HG02840 (cell line): ENCODE measurements at regions not wholly inside any gene's neighbourhood (a gene's known extent, or its start where the extent isn't known, plus 50 kb on each side); places are given as distances from the start of the nearest gene placed in this dataset.

Experiments
- ATAC-seq: cut with Tn5 transposase; IDR thresholded peaks from one replicate; pipeline ENCODE4 v1.9.1; 2021; ENCODE audit warnings: mild to moderate bottlenecking, moderate library complexity, moderate number of reproducible peaks; ENCODE audit not compliant: unreplicated experiment, low FRiP score

DNA sequence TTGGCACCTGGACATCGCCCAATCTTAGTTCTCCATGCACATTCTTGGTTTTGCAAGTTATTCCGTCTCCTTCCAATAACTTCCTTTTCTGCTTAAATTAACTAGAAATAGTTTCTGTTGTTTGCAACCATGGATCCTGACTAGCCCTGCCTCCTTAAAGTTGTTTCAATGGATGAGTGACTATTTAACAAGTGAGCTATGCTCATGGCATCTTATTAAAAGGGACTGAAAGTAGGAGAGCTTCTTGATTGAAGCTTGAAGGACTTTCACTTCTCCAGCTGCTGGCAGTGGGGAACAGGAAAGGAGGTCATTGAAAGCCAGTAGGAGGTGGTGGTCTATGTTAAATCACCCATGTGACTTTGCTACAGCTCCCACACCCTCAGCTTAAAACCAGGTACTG, 466.8 kb downstream of the ARHGEF28 start:
- no peak for ATAC-seq

DNA sequence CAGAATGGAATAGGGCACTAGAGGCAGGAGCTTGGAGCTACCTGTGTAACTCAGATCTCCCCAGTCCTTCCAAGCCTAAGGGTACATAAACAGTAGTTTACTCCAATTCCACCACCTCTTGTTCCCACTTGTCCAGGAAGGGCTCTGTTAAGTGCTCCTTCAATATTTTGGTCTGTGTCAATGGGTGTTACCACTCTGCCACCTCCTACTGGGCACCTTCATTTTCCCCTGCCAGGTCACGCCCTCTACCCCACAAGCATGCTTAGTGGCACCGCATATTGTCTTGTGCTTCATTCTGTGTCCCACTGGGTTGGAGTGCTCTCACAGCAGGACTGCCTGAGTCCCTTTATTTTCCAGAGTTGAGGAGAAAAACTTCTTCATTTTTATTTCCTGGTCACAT, 459.8 kb downstream of the ARHGEF28 start:
- no peak for ATAC-seq

DNA sequence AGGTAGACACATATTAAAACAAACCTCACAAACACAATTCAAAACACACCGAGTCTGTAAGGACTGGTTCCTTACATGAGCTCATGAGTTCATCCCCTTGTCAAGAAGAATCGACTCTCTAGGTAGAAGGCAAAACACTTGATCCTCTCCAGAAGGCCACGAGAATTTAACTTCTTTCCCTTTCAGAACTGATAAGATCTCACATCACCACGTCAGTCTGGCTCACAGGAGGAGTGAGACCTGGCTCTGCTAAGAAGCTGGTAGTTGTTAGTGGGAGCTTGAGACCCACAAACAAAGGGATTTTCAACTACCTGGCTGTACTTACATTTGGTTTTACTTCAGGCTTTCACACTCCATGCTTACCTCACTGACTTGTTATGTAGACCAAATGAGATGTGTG, 459.2 kb downstream of the ARHGEF28 start:
- no peak for ATAC-seq

GRCh38 chr5:74083096-74083791, 457.2 kb downstream of the ARHGEF28 start:
- ATAC-seq: no peak

GRCh38 chr5:74082512-74083055, 456.6 kb downstream of the ARHGEF28 start:
- no peak for ATAC-seq

DNA sequence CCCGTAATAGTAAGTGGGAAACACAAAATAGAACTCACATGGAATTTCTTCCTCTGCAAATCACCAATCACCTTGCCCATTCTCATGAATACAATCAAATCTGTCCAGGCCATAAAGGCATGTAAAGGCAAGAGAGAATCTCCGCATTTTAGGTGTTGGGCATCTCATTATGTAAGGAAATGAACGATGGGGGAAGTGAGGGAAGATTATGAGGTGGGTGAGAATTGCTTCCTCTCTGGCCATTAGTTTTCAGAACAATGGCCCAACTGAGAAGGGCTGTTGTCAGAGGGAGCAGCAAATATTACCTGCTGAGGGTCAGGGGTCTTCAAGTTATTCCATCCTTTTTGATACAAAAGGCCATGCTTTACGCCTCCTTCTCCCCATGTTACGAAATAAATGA, 455.1 kb downstream of the ARHGEF28 start:
- no peak for ATAC-seq

- no peak for ATAC-seq
Observed at GRCh38 chr5:74079971-74080556, 454.1 kb downstream of the ARHGEF28 start.

DNA sequence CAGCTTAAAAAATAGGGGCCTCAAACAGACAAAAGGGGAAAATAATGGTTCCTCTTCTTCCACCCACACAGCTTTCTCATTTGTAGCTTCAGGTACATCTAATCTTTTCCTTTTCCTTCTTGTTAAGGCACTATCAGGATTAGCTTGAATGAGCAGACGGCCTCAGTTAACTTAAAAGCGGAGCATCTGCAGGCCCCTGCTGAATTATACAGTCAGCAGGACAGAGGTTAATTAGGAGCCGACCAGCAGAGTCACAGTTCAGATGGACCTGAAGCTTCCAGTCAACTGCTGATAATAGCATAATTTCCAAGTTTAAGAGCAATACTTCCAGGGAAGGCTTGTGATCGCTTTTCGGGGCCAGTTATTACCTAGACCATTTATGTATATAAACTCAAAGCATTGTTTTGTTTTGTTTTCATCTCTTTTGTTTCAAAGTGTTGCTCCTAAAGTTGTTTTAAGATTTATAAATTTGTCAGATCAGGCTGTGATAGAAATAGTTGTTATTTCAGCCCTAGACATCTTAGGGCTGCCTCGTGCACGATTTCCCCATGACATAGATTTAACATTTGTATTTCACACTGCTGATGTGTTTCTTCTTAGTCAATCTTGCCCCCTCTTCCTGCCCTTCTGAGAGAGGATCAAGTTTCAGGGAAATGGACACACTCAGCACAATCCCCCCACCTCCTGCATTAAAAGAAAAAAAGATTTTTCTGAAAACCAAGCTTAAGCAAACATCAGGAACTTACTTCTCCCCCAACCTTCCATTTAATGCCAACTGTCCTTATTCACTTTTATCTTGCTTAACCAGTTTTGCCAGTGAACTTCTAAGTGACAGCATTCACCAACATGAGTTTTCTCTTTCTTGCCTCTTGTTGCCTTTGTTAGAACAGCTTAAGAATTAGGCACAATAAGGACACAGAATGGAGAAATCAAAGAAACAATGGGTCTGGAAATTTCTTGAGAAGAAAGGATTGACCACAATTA, 449.8 kb downstream of the ARHGEF28 start:
- ATAC-seq: no peak

DNA sequence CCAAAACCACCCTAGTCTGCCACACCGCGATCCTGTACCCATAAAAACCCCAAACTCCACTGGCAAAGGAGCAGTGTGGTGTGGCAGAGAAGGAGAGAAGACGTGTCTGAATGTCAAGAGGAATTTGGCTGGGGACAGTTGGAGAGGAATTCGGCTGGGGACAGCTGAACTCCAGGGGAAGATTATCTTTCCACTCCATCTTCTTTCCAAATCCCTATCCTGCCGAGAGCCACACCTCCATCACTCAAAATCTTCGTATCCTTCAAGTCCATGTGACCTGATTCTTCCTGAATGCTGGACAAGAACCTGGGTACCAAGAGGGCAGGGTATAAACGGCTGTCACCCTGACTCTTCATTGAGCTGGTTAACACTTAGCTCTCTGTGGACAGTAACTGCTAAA, 448.1 kb downstream of the ARHGEF28 start:
- no peak for ATAC-seq

DNA sequence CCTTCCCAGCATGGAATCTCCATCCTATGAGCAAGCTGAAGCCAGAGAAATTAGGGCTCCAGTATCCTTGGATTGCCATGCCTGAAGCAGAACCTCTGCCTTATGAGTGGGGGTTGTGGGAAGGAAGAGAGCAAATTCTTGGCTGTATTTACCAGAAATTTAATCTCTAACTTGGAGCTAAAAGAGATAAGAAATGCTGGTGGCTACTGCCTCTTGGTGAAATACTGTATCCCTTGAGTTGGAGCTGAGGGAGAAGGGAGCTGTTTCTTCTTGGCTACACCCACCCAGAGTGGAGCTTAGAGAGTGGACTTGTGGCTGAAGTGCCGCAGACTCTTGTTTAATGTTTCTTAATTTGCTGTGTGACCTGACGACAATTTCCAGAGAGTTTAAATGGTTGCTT, 447.3 kb downstream of the ARHGEF28 start:
- ATAC-seq: no peak

DNA sequence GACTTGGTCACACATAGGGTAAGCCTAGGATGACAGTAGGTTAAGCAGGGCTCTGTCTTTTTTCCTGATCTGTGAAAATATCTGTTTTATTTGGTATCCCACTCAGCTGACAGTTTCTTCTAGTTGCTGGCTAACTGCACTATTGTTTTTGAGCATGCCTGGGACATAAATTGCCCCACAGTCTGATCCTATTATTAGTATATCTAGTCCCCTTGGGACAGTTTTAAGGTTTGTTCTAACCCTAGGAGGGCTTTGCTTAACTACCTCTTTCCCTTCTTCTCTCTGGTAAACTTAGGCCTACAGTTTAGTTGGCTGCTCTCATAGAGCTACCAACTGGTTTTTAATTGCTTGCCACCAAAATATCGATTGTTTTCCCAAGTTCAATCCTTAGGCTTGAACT, 446.6 kb downstream of the ARHGEF28 start:
- no peak for ATAC-seq

GRCh38 chr5:74070766-74071165, 444.8 kb downstream of the ARHGEF28 start:
- no peak for ATAC-seq

- ATAC-seq: no peak
Observed at GRCh38 chr5:74069741-74070140, 443.7 kb downstream of the ARHGEF28 start.

DNA sequence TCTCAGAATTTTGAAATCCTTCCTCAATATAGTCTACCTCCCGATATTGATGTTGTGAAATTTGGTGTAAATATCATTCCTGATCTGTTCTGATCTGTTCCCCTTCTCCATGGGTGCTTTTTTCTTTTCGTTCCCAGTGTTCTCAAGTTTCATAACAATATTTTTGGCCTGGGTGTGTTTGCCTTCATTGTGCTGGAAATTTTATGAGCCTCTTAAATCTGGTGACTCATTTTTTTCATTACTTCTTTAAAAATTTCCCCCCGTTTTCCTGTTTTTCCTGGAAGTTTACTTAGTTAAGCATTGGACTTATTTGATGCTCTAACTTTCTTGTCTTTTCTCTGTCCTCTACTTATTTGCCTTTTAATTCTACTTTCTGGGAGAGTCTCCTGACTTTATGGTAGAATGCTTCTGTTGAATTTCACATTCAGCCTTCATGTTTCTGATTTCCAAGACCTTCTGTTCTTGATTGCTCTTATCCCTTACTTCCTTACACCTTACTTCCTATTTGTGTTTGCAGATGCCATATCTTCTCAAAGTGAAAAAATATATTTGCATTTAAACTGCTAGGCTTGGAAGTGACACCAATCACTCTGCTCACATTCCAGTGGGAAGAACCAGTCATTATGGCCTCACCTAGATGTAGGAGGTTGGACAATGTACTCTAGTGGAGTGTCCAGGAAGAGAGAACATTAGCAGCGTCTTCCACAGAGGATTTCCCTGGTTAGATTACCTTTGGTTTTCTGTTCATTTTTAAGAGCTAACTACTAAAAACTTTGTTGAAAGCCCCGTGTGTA, 441.9 kb downstream of the ARHGEF28 start:
- no peak for ATAC-seq

- ATAC-seq: no peak
Observed at GRCh38 chr5:74064911-74065310, 438.9 kb downstream of the ARHGEF28 start.

DNA sequence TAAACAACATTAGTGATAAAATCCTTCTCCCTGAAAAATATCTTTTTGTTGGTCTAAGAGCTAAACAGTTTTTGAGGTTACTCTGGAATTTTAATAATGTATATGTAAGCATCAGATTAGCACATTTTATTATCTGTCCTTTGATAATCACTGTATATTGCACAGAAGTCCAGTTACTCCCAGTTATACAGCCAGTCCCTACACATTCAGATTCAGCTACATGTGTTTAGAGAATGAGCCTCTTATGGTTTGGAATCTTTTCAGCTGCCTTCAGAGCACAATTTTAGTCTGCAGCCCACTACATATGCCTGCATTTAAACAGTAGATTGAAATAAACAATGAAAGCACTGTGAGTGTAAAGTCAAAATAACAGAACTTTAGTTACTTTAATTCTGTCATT, 438.2 kb downstream of the ARHGEF28 start:
- ATAC-seq: no peak

- no peak for ATAC-seq
Observed at GRCh38 chr5:74063821-74064220, 437.8 kb downstream of the ARHGEF28 start.

DNA sequence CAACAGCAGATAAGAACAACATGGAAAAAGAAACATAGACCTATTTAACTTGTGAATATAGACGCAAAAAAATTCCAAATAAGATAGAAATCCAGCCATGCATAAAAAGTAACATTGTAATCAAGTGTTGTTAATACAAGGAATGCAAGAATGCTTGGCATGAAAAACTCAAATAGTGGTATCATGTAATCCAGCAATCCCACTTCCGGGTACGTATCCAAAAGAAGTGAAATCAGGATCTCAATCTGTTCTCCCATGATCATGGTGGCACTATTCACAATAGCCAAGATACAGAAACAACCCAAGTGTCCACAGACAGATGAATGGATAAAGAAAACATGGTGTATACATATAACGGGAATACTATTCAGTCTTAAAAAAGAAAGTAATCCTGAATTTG, 437.4 kb downstream of the ARHGEF28 start:
- ATAC-seq: no peak

DNA sequence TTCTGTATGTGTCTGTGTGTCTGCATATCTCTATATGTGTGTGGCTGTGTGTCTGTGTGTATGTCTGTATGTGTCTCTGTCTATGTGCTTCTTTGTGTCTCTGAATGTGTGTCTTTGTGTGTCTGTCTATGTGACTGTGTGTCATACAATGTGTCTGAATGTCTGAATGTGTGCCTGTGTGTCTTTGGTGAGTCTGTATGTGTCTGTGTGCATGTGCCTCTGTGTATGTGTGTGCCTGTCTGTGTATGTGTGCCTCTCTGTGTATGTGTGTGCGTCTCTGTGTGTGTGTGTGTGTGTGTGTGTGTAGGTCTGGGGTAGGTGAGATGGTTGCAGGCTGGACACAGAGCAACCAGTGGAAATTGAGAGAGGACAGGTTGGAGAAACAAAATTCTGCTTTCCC, 435.3 kb downstream of the ARHGEF28 start:
- ATAC-seq: no peak

GRCh38 chr5:74059706-74060105, 433.7 kb downstream of the ARHGEF28 start:
- ATAC-seq: no peak
